ENCODE measurements at regions not wholly inside any gene's neighbourhood (a gene's known extent, or its start where the extent isn't known, plus 50 kb on each side); places are given as distances from the start of the nearest gene placed in this dataset.
"Not testable (repeated sequence)": the region's sequence is repeated elsewhere in the genome, so short reads cannot be mapped to it uniquely, and the experiment has no call there.

DNA sequence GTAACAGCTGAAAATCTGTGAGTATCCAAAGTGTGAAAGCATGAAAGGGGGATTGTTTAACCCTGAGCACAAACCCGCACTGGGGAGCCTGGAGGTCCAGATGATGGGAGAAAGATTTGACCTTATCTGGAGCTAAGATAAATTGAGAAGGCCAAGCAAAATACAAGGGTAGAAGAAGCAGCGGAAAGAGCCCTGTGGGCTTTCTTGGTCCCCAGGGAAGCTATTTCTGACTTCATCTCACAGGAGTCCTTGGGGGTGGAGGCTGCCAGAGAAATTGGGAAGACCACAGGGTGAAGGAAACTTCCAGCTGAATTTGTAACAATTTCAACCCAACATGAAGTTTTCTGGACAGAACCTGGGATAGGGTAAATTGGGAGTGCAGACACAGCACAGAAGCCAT lies 476.9 kb downstream of the MMUT start:
- no peak for TF ChIP-seq TCF4 (CRISPR knock-in tag; IDR thresholded peaks at IDR 0.05; ENCODE audit: borderline replicate concordance)
- no peak for TF ChIP-seq OSR1 (CRISPR knock-in tag; IDR thresholded peaks at IDR 0.05)
- no peak for TF ChIP-seq CSDC2 (CRISPR knock-in tag; IDR thresholded peaks at IDR 0.05)
- TF ChIP-seq ZC3H10 (CRISPR knock-in tag; IDR thresholded peaks at IDR 0.05), result no peak
- TF ChIP-seq ISL1 (CRISPR knock-in tag; IDR thresholded peaks at IDR 0.05), result no peak
- TF ChIP-seq GLIS3 (CRISPR knock-in tag; IDR thresholded peaks at IDR 0.05), result no peak
- TF ChIP-seq, protein P1, sequence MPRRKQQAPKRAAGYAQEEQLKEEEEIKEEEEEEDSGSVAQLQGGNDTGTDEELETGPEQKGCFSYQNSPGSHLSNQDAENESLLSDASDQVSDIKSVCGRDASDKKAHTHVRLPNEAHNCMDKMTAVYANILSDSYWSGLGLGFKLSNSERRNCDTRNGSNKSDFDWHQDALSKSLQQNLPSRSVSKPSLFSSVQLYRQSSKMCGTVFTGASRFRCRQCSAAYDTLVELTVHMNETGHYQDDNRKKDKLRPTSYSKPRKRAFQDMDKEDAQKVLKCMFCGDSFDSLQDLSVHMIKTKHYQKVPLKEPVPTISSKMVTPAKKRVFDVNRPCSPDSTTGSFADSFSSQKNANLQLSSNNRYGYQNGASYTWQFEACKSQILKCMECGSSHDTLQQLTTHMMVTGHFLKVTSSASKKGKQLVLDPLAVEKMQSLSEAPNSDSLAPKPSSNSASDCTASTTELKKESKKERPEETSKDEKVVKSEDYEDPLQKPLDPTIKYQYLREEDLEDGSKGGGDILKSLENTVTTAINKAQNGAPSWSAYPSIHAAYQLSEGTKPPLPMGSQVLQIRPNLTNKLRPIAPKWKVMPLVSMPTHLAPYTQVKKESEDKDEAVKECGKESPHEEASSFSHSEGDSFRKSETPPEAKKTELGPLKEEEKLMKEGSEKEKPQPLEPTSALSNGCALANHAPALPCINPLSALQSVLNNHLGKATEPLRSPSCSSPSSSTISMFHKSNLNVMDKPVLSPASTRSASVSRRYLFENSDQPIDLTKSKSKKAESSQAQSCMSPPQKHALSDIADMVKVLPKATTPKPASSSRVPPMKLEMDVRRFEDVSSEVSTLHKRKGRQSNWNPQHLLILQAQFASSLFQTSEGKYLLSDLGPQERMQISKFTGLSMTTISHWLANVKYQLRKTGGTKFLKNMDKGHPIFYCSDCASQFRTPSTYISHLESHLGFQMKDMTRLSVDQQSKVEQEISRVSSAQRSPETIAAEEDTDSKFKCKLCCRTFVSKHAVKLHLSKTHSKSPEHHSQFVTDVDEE (CRISPR knock-in tag; IDR thresholded peaks at IDR 0.05), result no peak
- TF ChIP-seq BACH2 (CRISPR knock-in tag; IDR thresholded peaks at IDR 0.05; ENCODE audit: borderline replicate concordance), result no peak
- no peak for ATAC-seq

DNA sequence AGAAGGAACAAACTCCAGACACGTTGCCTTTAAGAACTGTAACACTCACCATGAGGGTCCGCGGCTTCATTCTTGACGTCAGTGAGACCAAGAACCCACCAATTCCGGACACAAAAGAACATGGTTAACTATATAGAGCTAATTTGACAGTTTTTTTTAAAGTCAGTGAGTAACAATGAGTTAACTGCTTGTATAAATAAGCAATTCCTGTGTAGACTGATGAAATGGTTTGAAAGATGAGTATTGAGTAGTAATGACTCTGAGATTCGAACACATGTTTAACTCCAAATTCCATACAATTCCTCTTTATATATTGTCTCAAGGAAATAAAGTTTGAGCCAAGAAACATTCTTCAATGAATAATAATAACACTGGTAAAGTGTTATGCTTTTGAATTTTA lies 478.0 kb downstream of the MMUT start:
- ATAC-seq, result no peak
- TF ChIP-seq ESRRG (CRISPR knock-in tag; IDR thresholded peaks at IDR 0.05) (no peak), CSDC2 (CRISPR knock-in tag; IDR thresholded peaks at IDR 0.05) (no peak), BACH2 (CRISPR knock-in tag; IDR thresholded peaks at IDR 0.05; ENCODE audit: borderline replicate concordance) (no peak), ZNF8 (CRISPR knock-in tag; IDR thresholded peaks at IDR 0.05) (no peak)
- TF ChIP-seq, protein P2, sequence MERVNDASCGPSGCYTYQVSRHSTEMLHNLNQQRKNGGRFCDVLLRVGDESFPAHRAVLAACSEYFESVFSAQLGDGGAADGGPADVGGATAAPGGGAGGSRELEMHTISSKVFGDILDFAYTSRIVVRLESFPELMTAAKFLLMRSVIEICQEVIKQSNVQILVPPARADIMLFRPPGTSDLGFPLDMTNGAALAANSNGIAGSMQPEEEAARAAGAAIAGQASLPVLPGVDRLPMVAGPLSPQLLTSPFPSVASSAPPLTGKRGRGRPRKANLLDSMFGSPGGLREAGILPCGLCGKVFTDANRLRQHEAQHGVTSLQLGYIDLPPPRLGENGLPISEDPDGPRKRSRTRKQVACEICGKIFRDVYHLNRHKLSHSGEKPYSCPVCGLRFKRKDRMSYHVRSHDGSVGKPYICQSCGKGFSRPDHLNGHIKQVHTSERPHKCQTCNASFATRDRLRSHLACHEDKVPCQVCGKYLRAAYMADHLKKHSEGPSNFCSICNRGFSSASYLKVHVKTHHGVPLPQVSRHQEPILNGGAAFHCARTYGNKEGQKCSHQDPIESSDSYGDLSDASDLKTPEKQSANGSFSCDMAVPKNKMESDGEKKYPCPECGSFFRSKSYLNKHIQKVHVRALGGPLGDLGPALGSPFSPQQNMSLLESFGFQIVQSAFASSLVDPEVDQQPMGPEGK (CRISPR knock-in tag; IDR thresholded peaks at IDR 0.05; ENCODE audit: borderline replicate concordance), result no peak

DNA sequence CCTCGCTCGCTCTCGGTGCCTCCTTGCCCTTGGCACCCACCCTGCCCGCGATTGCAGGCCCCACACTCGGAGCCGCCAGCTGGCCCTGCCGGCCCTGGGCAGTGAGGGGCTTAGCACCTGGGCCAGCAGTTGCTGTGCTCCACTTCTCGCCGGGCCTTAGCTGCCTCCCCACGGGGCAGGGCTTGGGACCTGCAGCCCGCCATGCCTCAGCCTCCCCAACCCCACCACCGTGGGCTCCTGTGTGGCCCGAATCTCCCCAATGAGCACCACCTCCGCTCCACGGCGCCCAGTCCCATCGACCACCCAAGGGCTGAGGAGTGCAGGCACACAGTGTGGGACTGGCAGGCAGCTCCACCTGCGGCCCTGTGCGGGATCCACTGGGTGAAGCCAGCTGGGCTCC lies 479.1 kb downstream of the MMUT start:
- ATAC-seq, result not testable (repeated sequence)

DNA sequence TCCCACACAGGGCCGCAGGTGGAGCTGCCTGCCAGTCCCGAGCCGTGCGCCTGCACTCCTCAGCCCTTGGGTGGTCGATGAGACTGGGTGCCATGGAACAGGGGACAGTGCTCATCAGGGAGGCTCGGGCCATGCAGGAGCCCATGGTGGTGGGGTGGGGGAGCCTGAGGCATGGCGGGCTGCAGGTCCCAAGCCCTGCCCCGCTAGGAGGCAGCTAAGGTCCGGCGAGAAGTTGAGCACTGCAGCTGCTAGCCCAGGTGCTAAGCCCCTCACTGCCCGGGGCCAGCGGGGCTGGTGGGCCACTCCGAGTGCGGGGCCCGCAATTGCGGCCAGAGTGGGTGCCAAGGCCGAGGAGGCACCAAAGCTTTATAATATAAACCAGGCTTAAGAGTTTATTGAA lies 479.7 kb downstream of the MMUT start:
- no peak for ATAC-seq
- no peak for TF ChIP-seq ZNF70 (CRISPR knock-in tag; IDR thresholded peaks at IDR 0.05)
- TF ChIP-seq TCF4 (CRISPR knock-in tag; IDR thresholded peaks at IDR 0.05; ENCODE audit: borderline replicate concordance), result no peak
- TF ChIP-seq TOX (CRISPR knock-in tag; IDR thresholded peaks at IDR 0.05; ENCODE audit: borderline replicate concordance), result no peak
- TF ChIP-seq, protein P3, sequence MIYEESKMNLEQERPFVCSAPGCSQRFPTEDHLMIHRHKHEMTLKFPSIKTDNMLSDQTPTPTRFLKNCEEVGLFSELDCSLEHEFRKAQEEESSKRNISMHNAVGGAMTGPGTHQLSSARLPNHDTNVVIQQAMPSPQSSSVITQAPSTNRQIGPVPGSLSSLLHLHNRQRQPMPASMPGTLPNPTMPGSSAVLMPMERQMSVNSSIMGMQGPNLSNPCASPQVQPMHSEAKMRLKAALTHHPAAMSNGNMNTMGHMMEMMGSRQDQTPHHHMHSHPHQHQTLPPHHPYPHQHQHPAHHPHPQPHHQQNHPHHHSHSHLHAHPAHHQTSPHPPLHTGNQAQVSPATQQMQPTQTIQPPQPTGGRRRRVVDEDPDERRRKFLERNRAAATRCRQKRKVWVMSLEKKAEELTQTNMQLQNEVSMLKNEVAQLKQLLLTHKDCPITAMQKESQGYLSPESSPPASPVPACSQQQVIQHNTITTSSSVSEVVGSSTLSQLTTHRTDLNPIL (CRISPR knock-in tag; IDR thresholded peaks at IDR 0.05; ENCODE audit: low read depth), result no peak
- TF ChIP-seq, protein P4, sequence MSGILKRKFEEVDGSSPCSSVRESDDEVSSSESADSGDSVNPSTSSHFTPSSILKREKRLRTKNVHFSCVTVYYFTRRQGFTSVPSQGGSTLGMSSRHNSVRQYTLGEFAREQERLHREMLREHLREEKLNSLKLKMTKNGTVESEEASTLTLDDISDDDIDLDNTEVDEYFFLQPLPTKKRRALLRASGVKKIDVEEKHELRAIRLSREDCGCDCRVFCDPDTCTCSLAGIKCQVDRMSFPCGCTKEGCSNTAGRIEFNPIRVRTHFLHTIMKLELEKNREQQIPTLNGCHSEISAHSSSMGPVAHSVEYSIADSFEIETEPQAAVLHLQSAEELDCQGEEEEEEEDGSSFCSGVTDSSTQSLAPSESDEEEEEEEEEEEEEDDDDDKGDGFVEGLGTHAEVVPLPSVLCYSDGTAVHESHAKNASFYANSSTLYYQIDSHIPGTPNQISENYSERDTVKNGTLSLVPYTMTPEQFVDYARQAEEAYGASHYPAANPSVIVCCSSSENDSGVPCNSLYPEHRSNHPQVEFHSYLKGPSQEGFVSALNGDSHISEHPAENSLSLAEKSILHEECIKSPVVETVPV (CRISPR knock-in tag; IDR thresholded peaks at IDR 0.05), result no peak
- TF ChIP-seq PPARA (CRISPR knock-in tag; IDR thresholded peaks at IDR 0.05; ENCODE audit: borderline replicate concordance), result no peak
- TF ChIP-seq ZNF565 (CRISPR knock-in tag; conservative IDR thresholded peaks at IDR 0.05; ENCODE audit: low read depth), result no peak
- TF ChIP-seq ESRRG (CRISPR knock-in tag; IDR thresholded peaks at IDR 0.05), result no peak
- TF ChIP-seq ZC3H10 (CRISPR knock-in tag; IDR thresholded peaks at IDR 0.05), result no peak
- no peak for TF ChIP-seq ZFP30 (CRISPR knock-in tag; IDR thresholded peaks at IDR 0.05)
- no peak for TF ChIP-seq OSR1 (CRISPR knock-in tag; IDR thresholded peaks at IDR 0.05)
- no peak for TF ChIP-seq SNAI2 (CRISPR knock-in tag; IDR thresholded peaks at IDR 0.05)
- TF ChIP-seq ISL1 (CRISPR knock-in tag; IDR thresholded peaks at IDR 0.05), result no peak
- no peak for TF ChIP-seq ZNF8 (CRISPR knock-in tag; IDR thresholded peaks at IDR 0.05)
- TF ChIP-seq GLIS3 (CRISPR knock-in tag; IDR thresholded peaks at IDR 0.05), result no peak
- no peak for TF ChIP-seq ARNTL (CRISPR knock-in tag; IDR thresholded peaks at IDR 0.05; ENCODE audit: borderline replicate concordance, low read depth)
- TF ChIP-seq, protein P1 (CRISPR knock-in tag; IDR thresholded peaks at IDR 0.05), result no peak

All from SK-N-SH treated with all-trans-retinoic acid at 6 μM for 48 hours (cell line).